KBM-7 (cell line): ENCODE measurements at regions not wholly inside any gene's neighbourhood (a gene's known extent, or its start where the extent isn't known, plus 50 kb on each side); places are given as distances from the start of the nearest gene placed in this dataset.
"Not testable (repeated sequence)": the region's sequence is repeated elsewhere in the genome, so short reads cannot be mapped to it uniquely, and the experiment has no call there.

Source experiments
- DNase-seq: peaks from one replicate; pipeline ENCODE4 v3.0.0-alpha.2; 2015
- in situ Hi-C: fragments of 300-500 bp; cut with MboI; formaldehyde crosslinking; loops from 2 replicates; pipeline ENCODE4 v1.14.3; 2020; ENCODE audit warnings: low sequenced_read_pairs, low pct_unique_long_range_greater_than_20kb, mixed read lengths

DNA sequence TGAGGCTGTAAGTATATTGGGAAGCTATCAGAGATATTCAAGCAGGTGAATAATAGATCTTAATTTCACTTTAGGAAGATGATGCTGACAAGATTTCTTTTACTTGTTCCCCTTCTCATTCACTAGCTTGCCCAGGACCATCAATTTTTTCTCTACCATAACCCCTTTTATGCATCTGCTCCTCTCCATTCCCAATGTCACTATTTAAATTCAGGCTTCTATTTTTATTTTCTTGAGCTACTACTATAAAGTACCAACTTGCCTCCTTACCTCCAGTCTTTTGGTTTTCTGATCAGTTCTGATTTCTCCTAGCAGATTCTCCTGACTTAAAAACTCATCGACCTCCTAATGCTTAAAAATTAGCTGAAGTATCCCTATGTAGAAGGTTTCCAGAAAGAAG, 97.7 kb upstream of the SMIM30 start:
- in situ Hi-C loops: no loop called here

DNA sequence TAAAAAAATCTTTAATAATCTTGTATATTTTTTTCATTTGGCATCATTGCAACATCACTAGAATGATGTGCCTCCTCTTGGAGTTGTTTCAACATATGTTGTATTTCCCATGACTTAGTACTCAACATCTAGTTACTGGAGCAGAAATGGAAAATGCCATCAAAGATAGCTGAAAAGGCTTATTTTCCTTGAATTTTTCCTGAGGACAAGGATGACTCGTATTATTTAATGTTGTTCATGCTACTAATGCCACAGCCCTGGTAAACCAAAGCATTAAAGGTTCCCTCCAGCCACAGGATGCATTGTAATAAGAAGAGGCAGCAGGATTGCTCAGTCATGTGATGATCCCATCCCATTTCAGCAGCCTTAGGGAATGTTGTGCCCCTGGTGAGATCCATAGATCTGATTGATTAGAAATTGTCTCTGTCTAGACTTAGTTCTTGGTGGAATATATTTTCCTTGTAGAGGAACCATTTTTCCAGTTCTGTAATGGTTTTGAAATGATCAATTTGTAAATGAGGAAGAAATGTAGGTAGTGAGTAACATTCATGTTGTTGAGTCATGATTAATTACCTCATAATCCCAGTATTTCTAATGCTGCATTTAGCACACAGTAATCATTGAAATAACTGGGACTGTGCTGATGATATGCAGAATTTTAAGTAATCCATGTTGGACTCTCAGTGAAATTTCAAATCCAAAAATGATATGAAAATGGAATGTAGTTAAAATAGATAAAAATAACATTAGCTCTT, 91.3 kb upstream of the SMIM30 start:
- no peak for DNase-seq
- in situ Hi-C loops: no loop called here

More for the DNA sequence above, 97.7 kb upstream of the SMIM30 start:
- DNase-seq: no peak

DNA sequence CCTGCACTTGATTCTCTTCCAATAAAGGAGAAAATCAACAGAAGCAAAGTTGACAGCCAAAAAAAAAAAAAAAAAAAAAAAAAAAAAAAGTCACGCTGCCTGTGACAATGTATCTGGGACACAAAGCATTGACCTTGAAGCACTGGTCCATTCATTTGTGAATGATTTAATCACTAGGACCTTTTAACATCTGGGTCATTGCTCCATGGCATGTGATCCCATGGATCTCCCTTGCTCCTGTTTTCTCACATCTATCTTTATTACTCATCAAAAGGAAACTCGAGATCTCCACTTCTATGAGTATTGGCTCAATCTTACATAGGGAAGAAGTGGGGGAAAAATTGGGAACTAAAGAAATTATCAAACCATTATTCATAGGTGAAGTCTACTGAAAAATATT, 89.6 kb upstream of the SMIM30 start:
- in situ Hi-C loops: no loop called here
- no peak for DNase-seq

DNA sequence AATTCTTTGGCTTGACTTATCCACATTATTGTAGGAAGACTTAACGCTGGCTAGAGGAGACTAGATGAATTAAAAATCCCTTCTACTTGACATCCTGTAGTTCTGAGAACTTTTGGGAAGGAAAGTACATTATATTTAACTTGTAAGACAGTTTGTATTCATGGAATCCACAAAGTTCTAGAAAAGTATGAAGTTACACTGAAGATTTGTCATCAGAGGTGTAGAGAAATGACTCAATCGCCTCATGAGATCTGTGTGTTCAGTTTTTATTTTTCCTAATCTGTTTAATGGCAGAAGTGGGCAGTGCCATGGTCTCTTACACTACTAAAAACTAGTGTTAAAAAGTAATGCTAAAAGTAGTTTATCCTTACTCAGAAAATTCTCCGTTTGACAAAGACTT, 89.1 kb upstream of the SMIM30 start:
- in situ Hi-C loops: no loop called here
- no peak for DNase-seq

DNA sequence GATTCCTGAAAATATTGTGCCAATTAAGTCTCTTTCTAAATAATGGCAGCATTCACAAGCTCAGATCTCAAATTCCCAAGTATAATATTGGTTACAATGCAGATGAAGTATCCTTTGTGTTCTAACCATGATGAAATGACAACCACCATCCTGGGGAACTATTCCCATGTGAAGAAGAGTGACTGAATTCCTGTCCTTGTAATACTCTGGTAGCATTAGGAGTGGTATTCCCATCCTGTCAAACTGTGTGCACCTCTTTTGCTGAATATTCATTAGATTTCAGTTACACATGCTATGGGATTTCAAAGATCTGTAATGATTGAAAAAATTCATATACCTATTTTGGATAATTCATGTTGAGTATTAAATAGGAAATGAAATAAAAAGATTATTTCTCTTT, 86.1 kb upstream of the SMIM30 start:
- in situ Hi-C loops: no loop called here
- no peak for DNase-seq

DNA sequence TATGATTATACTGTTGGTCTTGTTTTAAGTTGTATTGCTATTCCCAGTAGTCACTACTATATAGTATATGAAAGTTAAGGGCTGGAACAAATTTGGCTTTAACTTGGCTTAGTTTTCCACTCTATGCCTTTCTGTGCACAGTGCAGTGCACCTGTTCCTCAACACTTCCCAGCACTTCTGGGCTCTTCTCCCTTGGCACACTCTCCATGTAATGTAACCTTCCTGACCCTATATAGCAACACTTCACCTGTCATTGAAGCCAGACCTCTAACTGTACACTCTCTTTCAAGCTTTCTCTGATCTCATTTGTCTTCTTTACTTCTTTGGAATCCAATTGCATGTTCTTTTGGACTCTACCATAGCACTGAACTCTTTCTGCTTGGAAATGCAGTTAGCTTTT, 83.9 kb upstream of the SMIM30 start:
- in situ Hi-C loops: no loop called here
- no peak for DNase-seq

DNA sequence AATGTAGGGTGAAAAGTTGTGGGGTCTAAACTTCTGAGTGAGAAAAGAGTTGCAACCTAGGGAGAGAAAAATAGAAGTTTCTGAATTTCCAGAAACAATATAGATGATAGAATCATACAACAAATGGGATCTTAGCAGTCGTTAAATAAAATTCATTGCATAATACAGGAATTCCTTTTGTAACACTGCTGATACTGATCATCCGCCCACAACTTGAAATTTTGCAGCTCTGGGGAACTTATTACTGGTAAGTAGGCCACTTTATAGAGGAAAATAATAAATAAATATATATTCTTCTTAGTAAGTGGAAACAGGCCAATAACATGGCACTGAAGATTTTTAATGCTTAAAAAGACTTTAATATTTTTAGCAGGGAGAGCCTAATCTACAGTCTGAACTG, 81.9 kb upstream of the SMIM30 start:
- in situ Hi-C loops: no loop called here
- DNase-seq: no peak

DNA sequence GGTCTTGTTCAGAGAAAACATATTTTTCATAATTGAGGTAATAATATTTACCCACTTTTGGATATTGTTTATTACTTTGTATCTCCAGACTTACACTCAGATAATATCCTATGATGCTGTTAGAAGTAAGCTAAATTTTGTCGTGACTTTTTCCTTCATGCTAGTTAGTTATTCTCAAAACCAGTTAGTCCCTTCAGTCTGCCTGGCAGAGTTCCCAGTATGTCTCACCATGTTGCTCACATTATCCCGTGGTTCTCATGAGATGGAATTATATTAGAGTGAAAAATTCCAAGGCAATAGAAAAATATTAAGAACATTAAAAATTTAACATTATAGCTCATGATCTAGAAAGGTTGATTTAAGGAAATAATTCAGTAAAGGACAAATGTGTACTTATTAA, 81.5 kb upstream of the SMIM30 start:
- DNase-seq: no peak
- in situ Hi-C loops: no loop called here

DNA sequence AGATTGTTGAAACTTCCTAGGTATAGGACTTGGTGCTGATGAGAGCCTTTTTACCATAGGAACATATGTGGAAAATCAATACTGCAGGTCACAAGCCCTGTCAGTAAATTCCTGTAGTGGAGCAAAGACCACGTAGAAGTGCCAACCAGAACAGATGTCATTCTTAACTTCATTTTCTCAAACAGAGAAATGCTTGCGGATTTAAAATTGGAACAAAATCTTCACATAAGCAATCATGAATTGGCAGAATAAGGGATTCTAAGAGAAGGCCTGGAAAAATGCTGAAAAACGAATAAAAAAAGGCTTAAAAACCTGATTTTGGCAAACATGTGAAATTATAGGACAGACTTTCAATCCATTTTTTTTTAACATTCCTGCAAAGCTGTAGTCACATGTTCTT, 80.8 kb upstream of the SMIM30 start:
- DNase-seq: no peak
- in situ Hi-C loops: no loop called here

DNA sequence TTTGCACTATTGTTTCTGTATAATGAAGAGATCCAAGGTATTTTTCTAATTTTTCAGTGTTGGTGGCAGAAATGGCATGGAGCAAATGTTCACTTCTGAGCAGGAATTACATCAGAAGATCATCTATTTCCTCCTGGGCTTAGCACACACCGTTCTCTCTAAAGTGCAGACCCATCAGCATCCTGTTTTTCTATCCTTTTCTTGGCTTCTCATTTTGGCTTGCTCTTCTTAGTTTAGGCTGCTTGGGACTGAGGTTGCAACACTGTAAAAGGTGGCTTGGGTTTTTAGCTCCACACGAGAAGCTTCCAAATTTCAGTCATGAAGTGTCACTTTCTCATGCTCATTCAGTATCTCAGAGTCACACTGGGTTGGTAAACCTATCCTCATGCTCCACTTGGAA, 79.9 kb upstream of the SMIM30 start:
- in situ Hi-C loops: no loop called here
- DNase-seq: peak; percentile 7

DNA sequence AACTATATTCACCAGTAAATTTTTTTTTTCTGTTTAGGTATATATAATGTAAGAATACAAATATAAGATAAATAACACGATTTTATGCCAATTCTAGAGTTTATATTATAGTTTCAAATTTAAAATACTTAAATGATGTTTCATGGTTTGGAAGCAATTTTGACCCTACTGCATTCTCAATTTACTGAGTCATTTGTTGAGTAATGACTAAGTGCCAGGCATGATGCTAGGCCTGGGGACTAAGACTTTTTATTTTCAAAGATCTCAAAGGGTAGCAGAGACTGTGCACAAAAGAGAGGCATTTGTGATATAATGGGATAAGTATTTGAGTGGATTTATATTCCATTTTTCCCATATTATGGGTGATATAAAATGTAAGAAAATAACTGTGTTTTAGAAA, 78.9 kb upstream of the SMIM30 start:
- no peak for DNase-seq
- in situ Hi-C loops: no loop called here

DNA sequence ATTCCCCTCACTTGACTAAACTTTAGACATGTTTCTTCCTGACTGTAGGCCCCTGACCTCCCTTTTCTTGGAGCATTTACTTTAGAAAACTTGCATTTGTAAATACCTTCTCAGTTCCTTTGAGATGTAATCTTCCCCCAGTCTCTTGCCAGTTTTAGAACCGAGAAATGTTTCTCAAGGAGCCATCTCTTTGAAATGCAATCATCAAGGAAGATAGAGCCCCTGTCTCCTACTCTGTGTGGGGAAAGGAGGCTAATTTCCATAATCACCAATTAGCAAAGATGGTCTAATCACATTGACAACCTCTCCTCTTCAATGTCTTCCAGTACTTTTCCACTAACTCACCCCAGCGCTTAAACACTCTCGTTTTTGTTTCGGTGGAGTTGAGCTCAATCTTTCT, 70.0 kb upstream of the SMIM30 start:
- in situ Hi-C loops: no loop called here
- DNase-seq: no peak

DNA sequence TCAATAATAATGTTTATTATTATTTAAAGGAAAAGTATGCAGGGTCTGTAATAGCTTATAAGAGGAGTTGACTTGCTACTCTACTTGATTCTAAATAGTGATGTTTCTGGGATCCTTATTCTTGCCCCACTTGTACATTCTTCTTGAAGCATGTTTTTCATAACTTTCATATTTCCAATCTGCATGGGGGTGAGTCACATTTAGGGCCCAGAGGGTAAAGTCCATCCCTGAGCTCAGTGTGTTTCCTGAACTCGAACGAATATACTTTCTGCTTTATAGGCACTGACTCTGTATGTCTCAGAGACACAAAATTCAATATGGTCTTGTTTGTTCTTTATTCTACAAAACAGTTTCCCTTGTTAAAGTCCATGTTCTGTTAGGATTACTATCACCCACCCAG, 61.0 kb upstream of the SMIM30 start:
- in situ Hi-C loops: no loop called here
- no peak for DNase-seq

DNA sequence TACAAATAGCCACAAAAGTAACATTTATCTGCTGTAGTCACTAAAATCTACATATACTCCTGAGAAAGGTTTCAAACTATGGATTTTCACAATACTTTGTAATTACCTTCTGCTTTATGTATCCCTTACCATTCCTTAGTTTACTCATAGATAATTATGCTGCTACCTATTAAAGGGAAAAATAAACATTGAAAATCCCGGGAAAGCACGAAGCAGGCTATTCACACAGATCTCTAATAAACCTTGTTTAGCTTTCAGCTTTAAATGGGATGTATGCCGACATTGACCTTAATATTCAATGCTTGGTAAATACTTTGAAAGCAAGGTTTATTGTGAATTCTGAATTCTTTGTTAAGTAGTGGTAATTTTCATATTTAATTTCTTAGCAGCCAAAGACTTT, 58.5 kb upstream of the SMIM30 start:
- in situ Hi-C loops: no loop called here
- DNase-seq: no peak

DNA sequence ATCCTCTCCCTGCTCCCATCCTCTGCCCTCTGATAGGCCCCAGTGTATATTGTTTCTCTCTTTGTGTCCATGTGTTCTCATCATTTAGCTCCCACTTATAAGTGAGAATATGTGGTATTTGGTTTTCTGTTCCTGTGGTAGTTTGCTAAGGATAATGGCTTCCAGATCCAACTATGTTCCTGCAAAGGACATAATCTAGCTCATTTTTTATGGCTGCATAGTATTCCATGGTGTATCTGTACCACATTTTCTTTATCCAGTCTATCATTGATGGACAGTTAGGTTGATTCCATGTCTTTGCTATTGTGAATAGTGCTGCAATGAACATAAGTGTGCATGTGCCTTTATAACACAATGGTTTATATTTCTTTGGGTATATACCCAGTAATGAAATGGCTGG, 57.8 kb upstream of the SMIM30 start:
- DNase-seq, in situ Hi-C loops: not testable (repeated sequence)

DNA sequence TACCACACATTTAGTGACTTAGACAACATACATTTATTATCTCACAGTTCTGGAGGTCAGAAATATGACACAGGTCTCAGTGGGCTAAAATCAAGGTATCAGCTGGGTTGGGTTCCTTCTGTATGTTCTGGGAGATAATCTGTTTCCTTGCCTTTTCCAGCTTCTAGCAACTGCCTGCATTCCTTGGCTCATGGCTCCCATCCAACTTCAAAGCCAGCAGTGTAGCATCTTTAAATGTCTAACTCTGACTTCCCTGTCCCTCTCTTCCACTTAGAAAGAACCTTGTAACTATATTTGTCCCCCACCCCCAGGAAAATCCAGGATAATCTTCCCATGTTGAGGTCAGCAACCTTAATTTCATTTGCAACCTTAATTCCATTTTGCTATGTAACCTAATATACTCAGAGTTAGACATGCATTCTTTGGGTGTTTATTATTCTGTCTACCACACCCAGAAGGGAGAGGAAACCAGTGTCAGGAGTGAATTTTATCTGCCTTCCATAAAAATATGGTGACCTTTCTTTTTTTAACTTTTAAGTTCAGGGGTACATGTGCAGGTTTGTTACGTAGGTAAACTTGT, 57.3 kb upstream of the SMIM30 start:
- in situ Hi-C loops: no loop called here
- DNase-seq: no peak

DNA sequence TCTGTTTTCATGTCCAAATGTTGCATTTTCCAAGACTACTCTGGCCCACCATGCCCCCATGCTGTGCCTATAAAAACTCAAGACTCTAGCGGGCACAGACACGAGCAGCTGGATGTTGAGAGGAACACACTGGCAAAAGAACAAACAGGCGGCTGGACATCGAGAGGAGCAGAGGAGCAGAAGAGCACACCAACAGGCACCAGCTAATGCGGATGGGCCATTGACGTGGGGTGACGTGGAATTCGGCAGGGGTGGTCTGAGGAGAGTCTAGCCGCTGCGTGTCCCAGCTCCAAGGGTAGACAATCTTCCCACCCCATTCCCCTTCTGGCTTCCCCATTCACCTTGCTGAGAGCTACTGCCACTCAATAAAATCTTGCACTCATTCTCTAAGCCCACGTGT, 54.4 kb upstream of the SMIM30 start:
- DNase-seq: no peak
- in situ Hi-C loops: no loop called here

DNA sequence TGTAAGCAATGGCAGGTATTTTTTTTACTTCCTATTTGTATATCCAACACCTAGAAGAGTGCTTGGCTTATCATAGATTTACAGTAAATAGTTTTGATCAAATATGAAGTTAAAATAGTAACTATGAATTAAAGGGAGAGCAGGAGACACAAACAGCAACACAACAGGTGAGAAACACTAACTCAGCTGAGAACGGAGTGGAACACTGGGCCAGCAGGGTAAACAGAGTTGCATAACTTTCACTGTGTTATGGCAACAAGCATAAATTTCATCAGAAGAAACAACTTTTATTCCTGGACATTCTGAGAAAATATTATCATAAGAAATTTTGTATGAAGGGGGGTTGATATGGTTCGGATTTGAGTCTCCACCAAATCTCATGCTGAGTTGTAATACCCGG, 52.2 kb upstream of the SMIM30 start:
- no peak for DNase-seq
- in situ Hi-C loops: no loop called here
